Aorta (tissue), 5 donors: ENCODE measurements at regions not wholly inside any gene's neighbourhood (a gene's known extent, or its start where the extent isn't known, plus 50 kb on each side); places are given as distances from the start of the nearest gene placed in this dataset.

Source experiments
- ATAC-seq: fragments of 200-7000 bp; cut with Tn5 transposase; one replicate; pipeline ENCODE4 v1.9.1; 2022; ENCODE audit warnings: moderate library complexity; ENCODE audit not compliant: low FRiP score
- DNase-seq, 2 donors: peaks; one replicate each; pipeline ENCODE4 v3.0.0-alpha.2; 2020
- H3K27ac ChIP-seq, 2 donors: one replicate each; pipeline ENCODE4 v1.5.1; 2013; ENCODE audit warnings: low read length in 2 of 2, mild to moderate bottlenecking in 2 of 2, moderate library complexity in 2 of 2, control low read depth in 1 of 2, inconsistent platforms in 1 of 2, low read depth in 1 of 2
- H3K27me3 ChIP-seq, 2 donors: one replicate each; pipeline ENCODE4 v1.6.1; 2013; ENCODE audit warnings: control low read depth in 1 of 2, low read length in 1 of 2, mild to moderate bottlenecking in 1 of 2, moderate library complexity in 1 of 2; ENCODE audit not compliant: insufficient read depth in 2 of 2, control insufficient read depth in 1 of 2
- H3K36me3 ChIP-seq, 2 donors: one replicate each; pipeline ENCODE4 v1.6.1; 2013; ENCODE audit warnings: control low read depth in 1 of 2, low read length in 1 of 2, mild to moderate bottlenecking in 1 of 2; ENCODE audit not compliant: insufficient read depth in 2 of 2, control insufficient read depth in 1 of 2
- H3K4me1 ChIP-seq, 2 donors: one replicate each; pipeline ENCODE4 v1.6.1; 2013; ENCODE audit warnings: low read length in 2 of 2, control low read depth in 1 of 2, mild to moderate bottlenecking in 1 of 2, moderate library complexity in 1 of 2; ENCODE audit not compliant: insufficient read depth in 2 of 2, control insufficient read depth in 1 of 2
- H3K4me3 ChIP-seq, 2 donors: one replicate each; pipeline ENCODE4 v1.5.1; 2013; ENCODE audit warnings: low read length in 2 of 2, control low read depth in 1 of 2, mild to moderate bottlenecking in 1 of 2
- H3K9me3 ChIP-seq: one replicate; pipeline ENCODE4 v1.6.1; 2013; ENCODE audit warnings: mild to moderate bottlenecking, low read length; ENCODE audit not compliant: control insufficient read depth
- WGBS, 2 donors: extraction: QIAGEN DNeasy Blood & Tissue Kit; methylation state at CpG; one replicate each; pipeline ENCODE4 v1.1.7; 2013; 5-methylcytosine and 5-hydroxymethylcytosine counted together
- intact Hi-C, 2 donors: fragments of 100-400 bp; cut with DNase I; formaldehyde crosslinking; loops; one replicate each; pipeline versions ENCODE4 v1.14.2 to v1.15.0; 2022
- donor health status: healthy with polysubstance abuse.
- donor health status: Bipolar disorder and iron deficiency.
- donor health status: DM: no; HTN: no; CAD: no.
- donor health status: DM: no; HTN: no; CAD: no.
- donor health status: DM: yes; HTN: yes; CAD: no.

DNA sequence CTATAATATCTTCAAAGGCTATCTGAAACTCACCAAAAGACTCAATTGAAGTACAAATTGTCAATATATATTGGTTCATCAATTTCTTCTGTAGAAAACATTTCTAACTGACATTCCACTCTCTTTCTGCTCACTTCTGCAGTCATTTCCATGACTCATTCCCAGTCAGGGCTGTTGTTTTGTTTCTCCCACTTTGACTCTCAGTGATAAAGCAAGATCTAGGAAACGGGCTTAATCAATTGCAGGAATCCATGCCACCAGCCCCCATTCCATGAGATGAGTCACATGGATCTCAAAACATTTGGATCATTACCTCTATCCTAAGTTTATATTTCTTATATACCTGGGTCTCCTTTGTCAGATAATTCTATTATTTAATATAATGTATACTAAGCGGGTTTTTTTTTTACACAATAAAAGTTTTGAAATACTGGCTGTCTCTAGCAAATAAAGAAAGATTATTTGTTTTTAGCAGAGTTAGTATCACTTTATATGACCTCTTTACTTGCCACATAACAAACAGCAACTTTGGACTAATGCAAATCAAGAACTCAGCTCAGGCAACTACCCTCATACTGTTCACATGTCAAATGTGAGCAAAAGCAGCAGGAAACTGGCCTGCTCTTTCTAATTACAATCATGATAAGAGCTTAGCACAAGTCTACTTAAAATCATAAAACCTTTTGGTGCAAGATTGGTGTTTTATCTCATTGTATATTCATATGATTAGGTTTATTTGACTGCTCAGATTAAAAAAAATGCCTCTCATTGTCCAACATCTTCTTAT is 251.1 kb upstream of the PIK3C3 start:
- intact Hi-C loops: no loop called here
- Histone ChIP-seq H3K27ac (no peak overlapping the region), H3K27me3 (no peaks in the 10 kb centered on the region), H3K36me3 (no peaks in the 10 kb centered on the region), H3K4me3 (no peak overlapping the region), H3K4me1 (no peaks in the 10 kb centered on the region), H3K9me3 (no peaks in the 10 kb centered on the region)
- DNase-seq (no peak), ATAC-seq (no peak)
- 58 to 66% methylated on average over 2 of the region's 2 CpGs for WGBS, 2 donors

DNA sequence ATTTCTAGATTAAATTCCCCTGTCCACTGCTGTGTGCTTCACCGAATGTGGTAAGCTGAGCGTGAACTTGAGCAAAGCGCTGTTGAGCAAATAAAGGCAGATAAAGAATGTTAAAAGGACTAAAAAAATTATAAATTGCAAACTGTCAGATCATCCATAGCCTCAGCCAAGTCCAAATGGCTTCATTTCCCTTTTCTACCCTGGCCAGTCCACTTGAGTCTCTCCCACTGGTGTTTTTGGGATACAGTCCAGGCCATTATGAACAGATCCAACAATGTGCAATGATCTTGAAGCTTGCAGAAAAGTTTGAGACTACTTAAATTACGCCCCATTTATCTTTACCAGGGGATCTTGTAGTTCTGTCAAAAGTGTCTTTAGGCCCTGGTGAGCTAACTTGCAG is 254.6 kb upstream of the PIK3C3 start:
- 76 to 90% methylated on average over 4 of the region's 4 CpGs for WGBS, 2 donors
- Histone ChIP-seq H3K4me1 (no peaks in the 10 kb centered on the region), H3K9me3 (no peaks in the 10 kb centered on the region), H3K4me3 (no peak overlapping the region), H3K27me3 (no peaks in the 10 kb centered on the region), H3K36me3 (no peaks in the 10 kb centered on the region), H3K27ac (no peak overlapping the region)
- DNase-seq (no peak), ATAC-seq (no peak)
- intact Hi-C loops: no loop called here

DNA sequence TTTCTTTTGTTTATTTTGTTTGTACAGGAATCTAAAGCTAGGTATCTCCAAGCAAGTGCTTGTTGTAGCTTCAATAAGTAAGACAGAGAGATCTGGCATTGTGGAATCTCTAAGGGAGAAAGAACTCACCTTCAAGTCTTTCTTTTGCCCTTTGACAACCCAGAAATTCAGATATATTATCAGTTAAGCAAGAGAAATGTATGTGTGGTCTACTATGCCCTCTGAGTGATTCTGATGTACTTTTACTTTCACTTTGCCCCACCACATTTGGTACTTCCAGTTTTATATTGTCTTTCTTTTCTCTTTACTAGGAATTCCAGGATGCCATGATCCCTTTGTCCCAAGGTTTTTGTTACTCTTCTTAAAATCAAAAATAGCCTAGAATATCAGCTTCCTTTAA is 259.6 kb upstream of the PIK3C3 start:
- intact Hi-C loops: no loop called here
- DNase-seq (no peak), ATAC-seq (no peak)
- Histone ChIP-seq H3K27ac (no peak overlapping the region), H3K9me3 (no peaks in the 10 kb centered on the region), H3K4me3 (no peak overlapping the region), H3K4me1 (no peaks in the 10 kb centered on the region), H3K36me3 (no peaks in the 10 kb centered on the region), H3K27me3 (no peaks in the 10 kb centered on the region)

DNA sequence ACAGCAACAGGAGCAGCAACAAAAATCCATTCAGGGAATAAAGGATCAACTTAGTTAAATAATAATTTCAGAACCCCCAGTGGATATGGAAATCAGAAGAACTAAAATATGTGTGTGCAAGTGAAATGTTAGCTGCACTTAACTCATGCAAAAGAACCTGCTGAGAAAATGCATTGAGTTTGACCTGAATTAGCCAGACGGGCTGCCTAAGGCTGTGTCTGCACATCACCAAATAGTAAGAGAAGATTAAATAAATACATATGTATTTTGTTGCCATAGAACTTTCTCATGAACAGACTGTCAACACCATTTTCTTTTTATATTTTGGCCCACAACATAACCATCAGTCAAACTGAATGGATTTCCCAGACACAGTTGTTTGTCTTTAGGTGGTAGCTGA is 262.0 kb upstream of the PIK3C3 start:
- no peaks in the 10 kb centered on the region for H3K4me1 ChIP-seq
- H3K4me3 ChIP-seq: no peak overlapping the region
- no peak for DNase-seq
- H3K9me3 ChIP-seq: no peaks in the 10 kb centered on the region
- 8 to 22% methylated on average over 1 of the region's 1 CpG for WGBS, 2 donors
- ATAC-seq: no peak
- no peaks in the 10 kb centered on the region for H3K27me3 ChIP-seq
- intact Hi-C loops: no loop called here
- no peak overlapping the region for H3K27ac ChIP-seq
- no peaks in the 10 kb centered on the region for H3K36me3 ChIP-seq

DNA sequence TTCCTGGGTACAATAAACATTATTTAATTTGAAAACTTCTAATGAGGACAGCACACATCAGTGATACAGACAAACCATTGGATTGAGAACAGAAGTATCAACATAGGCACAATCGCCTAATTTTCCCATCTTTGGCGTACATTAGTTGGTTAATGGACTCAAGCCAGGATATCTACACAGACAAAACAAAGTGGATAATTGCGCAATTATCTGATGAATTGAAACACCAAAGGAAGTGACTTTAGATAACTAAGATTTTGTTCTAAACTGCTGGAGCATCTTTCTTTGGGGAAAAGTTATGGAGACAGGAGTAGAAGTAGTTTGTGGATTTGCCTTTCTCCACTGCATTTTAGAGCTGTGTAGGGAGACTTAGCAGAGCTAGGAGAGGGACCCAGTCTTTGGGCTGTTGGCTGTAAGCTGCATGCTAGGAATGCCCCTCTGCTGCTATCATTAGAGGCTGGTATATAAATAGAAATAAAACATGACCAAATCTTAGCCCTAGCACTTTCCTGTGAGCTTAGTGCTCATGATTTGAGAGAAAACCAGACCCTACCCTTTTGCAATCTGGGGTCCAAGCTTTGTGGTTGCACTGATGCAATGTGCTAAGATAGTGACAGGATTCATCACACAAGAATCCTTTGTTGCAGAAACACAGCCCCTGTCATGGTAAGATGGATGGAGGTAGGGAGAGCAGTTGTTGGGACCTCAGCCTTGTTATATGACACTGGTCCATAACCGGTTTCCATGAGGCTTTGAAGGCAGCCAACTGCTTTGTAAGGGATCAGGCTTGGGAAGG is 264.5 kb upstream of the PIK3C3 start:
- WGBS, 2 donors: 68 to 70% methylated on average over 4 of the region's 4 CpGs
- H3K27ac ChIP-seq: no peak overlapping the region
- no peak overlapping the region for H3K4me3 ChIP-seq
- no peaks in the 10 kb centered on the region for H3K4me1 ChIP-seq
- intact Hi-C loops: no loop called here
- no peak for ATAC-seq
- no peaks in the 10 kb centered on the region for H3K27me3 ChIP-seq
- no peak for DNase-seq
- H3K36me3 ChIP-seq: no peaks in the 10 kb centered on the region
- no peaks in the 10 kb centered on the region for H3K9me3 ChIP-seq

DNA sequence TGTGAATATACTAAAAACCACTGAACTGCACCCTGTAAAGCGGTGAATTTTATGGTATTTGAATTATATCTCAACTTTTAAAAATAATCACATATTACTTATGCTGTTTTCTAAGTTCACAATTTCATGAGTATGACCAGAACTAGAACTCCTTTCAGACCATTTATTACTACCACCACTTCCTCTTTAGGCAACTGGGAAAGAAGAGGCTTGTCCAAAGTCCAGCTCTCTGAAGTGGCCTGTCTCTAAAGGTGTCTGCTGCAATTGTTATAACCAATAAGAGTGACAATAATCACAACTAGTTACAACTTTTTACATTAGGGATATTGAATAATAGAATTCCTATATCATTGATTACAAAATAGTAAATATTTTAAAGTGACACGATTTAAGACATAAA is 267.9 kb upstream of the PIK3C3 start:
- 83 to 91% methylated on average over 2 of the region's 2 CpGs for WGBS, 2 donors
- Histone ChIP-seq H3K4me1 (no peaks in the 10 kb centered on the region), H3K36me3 (no peaks in the 10 kb centered on the region), H3K9me3 (no peaks in the 10 kb centered on the region), H3K27me3 (no peaks in the 10 kb centered on the region), H3K27ac (no peak overlapping the region), H3K4me3 (no peak overlapping the region)
- intact Hi-C loops: no loop called here
- ATAC-seq (no peak), DNase-seq (no peak)

DNA sequence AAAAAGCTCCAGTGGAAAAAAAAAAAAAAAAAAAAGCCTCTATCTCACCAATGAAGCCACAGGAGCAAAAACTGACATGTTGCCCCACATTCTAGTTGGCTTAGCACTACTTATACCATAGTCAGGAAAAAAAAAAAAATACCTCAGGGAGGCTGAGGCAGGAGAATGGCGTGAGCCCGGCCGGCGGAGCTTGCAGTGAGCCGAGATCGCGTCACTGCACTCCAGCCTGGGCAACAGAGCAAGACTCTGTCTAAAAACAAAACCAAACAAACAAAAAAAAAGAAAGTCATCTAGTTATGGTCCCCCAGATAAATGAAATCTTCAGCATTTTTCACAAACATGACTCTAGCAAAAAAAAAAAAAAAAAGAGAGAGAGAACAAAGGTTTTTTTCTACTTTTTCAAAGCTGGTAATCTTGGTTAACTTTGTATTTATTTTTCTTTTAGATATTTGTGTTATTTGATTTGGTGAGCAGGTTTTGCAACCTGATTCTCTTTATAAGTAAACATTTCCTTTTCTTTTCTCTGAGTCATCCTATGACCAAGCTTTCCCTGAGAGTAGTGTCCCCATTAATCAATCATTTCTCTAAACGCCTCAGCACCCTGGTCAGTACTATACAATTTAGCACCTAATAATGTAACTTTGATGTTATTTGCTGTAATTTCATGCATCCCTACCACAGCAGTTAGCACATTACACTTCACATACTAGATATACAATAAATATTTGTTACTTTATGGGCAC is 273.7 kb upstream of the PIK3C3 start:
- Histone ChIP-seq H3K27me3 (no peaks in the 10 kb centered on the region), H3K36me3 (no peaks in the 10 kb centered on the region), H3K4me1 (no peaks in the 10 kb centered on the region), H3K27ac (no peak overlapping the region), H3K4me3 (no peak overlapping the region), H3K9me3 (no peaks in the 10 kb centered on the region)
- WGBS, 2 donors: 84 to 85% methylated on average over 8 of the region's 8 CpGs
- intact Hi-C loops: no loop called here
- DNase-seq (no peak), ATAC-seq (no peak)

DNA sequence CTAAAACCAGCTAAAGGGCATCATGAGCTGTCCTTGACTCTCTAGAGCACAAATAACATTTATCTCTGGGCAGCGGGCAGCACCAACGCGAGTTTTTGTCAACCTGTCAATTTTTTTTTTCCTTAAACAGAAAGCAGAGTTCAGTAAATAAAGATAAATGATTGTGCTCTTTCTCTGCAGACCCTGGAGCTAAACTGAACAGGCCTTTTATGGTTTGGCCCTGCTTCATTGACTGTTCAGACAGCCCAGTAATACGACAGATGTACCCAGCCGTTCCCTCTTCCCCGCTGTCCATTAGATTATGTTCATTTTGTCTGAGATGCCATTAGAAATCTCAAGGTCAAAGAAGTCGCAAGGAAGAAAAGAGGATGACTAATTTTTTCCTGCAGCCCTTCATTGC is 280.5 kb upstream of the PIK3C3 start:
- intact Hi-C loops: no loop called here
- no peak for ATAC-seq

More for the DNA sequence above, 280.5 kb upstream of the PIK3C3 start:
- Histone ChIP-seq H3K4me3 (no peak overlapping the region), H3K27me3 (no peaks in the 10 kb centered on the region), H3K27ac (no peak overlapping the region), H3K36me3 (no peaks in the 10 kb centered on the region), H3K4me1 (no peaks in the 10 kb centered on the region), H3K9me3 (no peaks in the 10 kb centered on the region)
- WGBS, 2 donors: 44 to 58% methylated on average over 7 of the region's 7 CpGs
- no peak for DNase-seq
